HG03457 (cell line): ENCODE measurements at regions not wholly inside any gene's neighbourhood (a gene's known extent, or its start where the extent isn't known, plus 50 kb on each side); places are given as distances from the start of the nearest gene placed in this dataset.
"Not testable (repeated sequence)": the region's sequence is repeated elsewhere in the genome, so short reads cannot be mapped to it uniquely, and the experiment has no call there.

Experiments
- ATAC-seq: cut with Tn5 transposase; IDR thresholded peaks from one replicate; pipeline ENCODE4 v1.9.1; 2021; ENCODE audit warnings: moderate number of reproducible peaks; ENCODE audit not compliant: unreplicated experiment

- ATAC-seq: no peak
Observed at GRCh38 chr6:145119081-145119480, 616.2 kb downstream of the EPM2A start.

GRCh38 chr6:145132709-145133108 is 602.6 kb downstream of the EPM2A start:
- no peak for ATAC-seq

- no peak for ATAC-seq
Observed at GRCh38 chr6:145135702-145136101, 599.6 kb downstream of the EPM2A start.

GRCh38 chr6:145137425-145137824 is 597.9 kb downstream of the EPM2A start:
- no peak for ATAC-seq

- ATAC-seq: no peak
Observed at GRCh38 chr6:145138469-145139139, 596.7 kb downstream of the EPM2A start.

GRCh38 chr6:145139140-145139850 is 596.0 kb downstream of the EPM2A start:
- no peak for ATAC-seq

GRCh38 chr6:145139895-145140294 is 595.4 kb downstream of the EPM2A start:
- no peak for ATAC-seq

GRCh38 chr6:145141572-145141971 is 593.7 kb downstream of the EPM2A start:
- no peak for ATAC-seq

- ATAC-seq: no peak
Observed at GRCh38 chr6:145142958-145143357, 592.4 kb downstream of the EPM2A start.

GRCh38 chr6:145143379-145143778 is 591.9 kb downstream of the EPM2A start:
- ATAC-seq: no peak

GRCh38 chr6:145147559-145147958 is 587.8 kb downstream of the EPM2A start:
- ATAC-seq: no peak

GRCh38 chr6:145147981-145148749 is 587.2 kb downstream of the EPM2A start:
- no peak for ATAC-seq

GRCh38 chr6:145148776-145149175 is 586.5 kb downstream of the EPM2A start:
- ATAC-seq: no peak

GRCh38 chr6:145151624-145152023 is 583.7 kb downstream of the EPM2A start:
- no peak for ATAC-seq

GRCh38 chr6:145153495-145153894 is 581.8 kb downstream of the EPM2A start:
- ATAC-seq: no peak

GRCh38 chr6:145155411-145155810 is 579.9 kb downstream of the EPM2A start:
- ATAC-seq: no peak

- no peak for ATAC-seq
Observed at GRCh38 chr6:145155873-145156782, 579.2 kb downstream of the EPM2A start.

GRCh38 chr6:145158636-145159035 is 576.7 kb downstream of the EPM2A start:
- not testable (repeated sequence) for ATAC-seq

GRCh38 chr6:145159921-145160320 is 575.4 kb downstream of the EPM2A start:
- ATAC-seq: no peak

- ATAC-seq: no peak
Observed at GRCh38 chr6:145161501-145161900, 573.8 kb downstream of the EPM2A start.

- no peak for ATAC-seq
Observed at GRCh38 chr6:145169726-145170224, 565.5 kb downstream of the EPM2A start.
